Neural cell (in vitro differentiated cells): ENCODE measurements at regions not wholly inside any gene's neighbourhood (a gene's known extent, or its start where the extent isn't known, plus 50 kb on each side); places are given as distances from the start of the nearest gene placed in this dataset.

Experiments used
- H2AFZ ChIP-seq: fragments of 200-600, 300-800 bp; sonication (generic), shearing (Covaris generic); 2 replicates; pipeline ENCODE4 v1.6.0; 2014; ENCODE audit warnings: low read depth, mild to moderate bottlenecking, antibody characterized with exemption, low read length, moderate library complexity
- H3F3A ChIP-seq: fragments of 200-600 bp; shearing (Covaris generic); 2 replicates; pipeline ENCODE4 v1.6.1; 2016; ENCODE audit warnings: mild to moderate bottlenecking, moderate library complexity, mixed read lengths, antibody characterized with exemption, low read length; ENCODE audit not compliant: insufficient read depth, poor library complexity, severe bottlenecking
- H3K27ac ChIP-seq: fragments of 200-600, 300-800 bp; sonication (generic), shearing (Covaris generic); 2 replicates; pipeline ENCODE4 v1.5.1; 2014; ENCODE audit warnings: mild to moderate bottlenecking, low read length, moderate library complexity
- H3K27me3 ChIP-seq: fragments of 300-800, 200-600 bp; sonication (generic), shearing (Covaris generic); 2 replicates; pipeline ENCODE4 v1.6.0; 2014; ENCODE audit warnings: mild to moderate bottlenecking, low read depth, low read length, moderate library complexity; ENCODE audit not compliant: insufficient read depth
- H3K36me3 ChIP-seq: fragments of 300-800, 200-600 bp; sonication (generic), shearing (Covaris generic); 2 replicates; pipeline ENCODE4 v1.5.1; 2014; ENCODE audit warnings: mild to moderate bottlenecking, antibody characterized with exemption, low read length, moderate library complexity; ENCODE audit not compliant: insufficient read depth
- H3K4me2 ChIP-seq: fragments of 300-800, 200-600 bp; sonication (generic), shearing (Covaris generic); 2 replicates; pipeline ENCODE4 v1.6.0; 2014; ENCODE audit warnings: mild to moderate bottlenecking, low read length
- H3K4me3 ChIP-seq: fragments of 300-800, 200-600 bp; sonication (generic), shearing (Covaris generic); 2 replicates; pipeline ENCODE4 v1.5.1; 2014; ENCODE audit warnings: mild to moderate bottlenecking, low read length, moderate library complexity
- H3K79me2 ChIP-seq: fragments of 200-600 bp; shearing (Covaris generic); replicated peaks from 2 replicates; pipeline ENCODE4 v1.6.0; 2014; ENCODE audit warnings: mild to moderate bottlenecking, low read length, moderate library complexity; ENCODE audit not compliant: insufficient read depth
- H3K9ac ChIP-seq: fragments of 300-800, 200-600 bp; sonication (generic), shearing (Covaris generic); 2 replicates; pipeline ENCODE4 v1.6.1; 2016; ENCODE audit warnings: mild to moderate bottlenecking, low read length, mixed read lengths
- H3K9me2 ChIP-seq: fragments of 200-600 bp; shearing (Covaris generic); 2 replicates; pipeline ENCODE4 v1.6.1; 2016; ENCODE audit warnings: mild to moderate bottlenecking, low read length, mixed read lengths; ENCODE audit not compliant: insufficient read depth
- H3K9me3 ChIP-seq: fragments of 200-600, 300-800 bp; sonication (generic), shearing (Covaris generic); 2 replicates; pipeline ENCODE4 v1.6.1; 2016; ENCODE audit warnings: mild to moderate bottlenecking, mixed run types, low read length, moderate library complexity, mixed read lengths
- H4K20me1 ChIP-seq: fragments of 200-600 bp; shearing (Covaris generic); 2 replicates; pipeline ENCODE4 v1.6.1; 2016; ENCODE audit warnings: mild to moderate bottlenecking, mixed run types; ENCODE audit not compliant: insufficient read depth
- CTCF ChIP-seq: fragments of 450-650 bp; IDR thresholded peaks from 2 replicates; pipeline ENCODE4 v1.5.1; 2014; ENCODE audit warnings: antibody characterized with exemption, mild to moderate bottlenecking, moderate library complexity; ENCODE audit not compliant: poor library complexity, severe bottlenecking
- EP300 ChIP-seq: fragments of 450-650 bp; conservative IDR thresholded peaks from 2 replicates; pipeline ENCODE4 v1.6.1; 2014; ENCODE audit warnings: antibody characterized with exemption, mild to moderate bottlenecking, moderate library complexity; ENCODE audit not compliant: poor library complexity, severe bottlenecking
- EZH2 ChIP-seq: fragments of 200-600, 300-800 bp; shearing (Covaris generic), sonication (generic); IDR thresholded peaks from 2 replicates; pipeline ENCODE4 v1.6.1; 2014; ENCODE audit warnings: antibody characterized with exemption, low read length, borderline replicate concordance, mild to moderate bottlenecking; ENCODE audit not compliant: insufficient read depth, poor library complexity, severe bottlenecking
- MXI1 ChIP-seq: fragments of 450-650 bp; conservative IDR thresholded peaks from 2 replicates; pipeline ENCODE4 v1.6.1; 2014; ENCODE audit warnings: antibody characterized with exemption, mild to moderate bottlenecking; ENCODE audit not compliant: poor library complexity, severe bottlenecking
- POLR2AphosphoS5 ChIP-seq: IDR thresholded peaks from 2 replicates; pipeline ENCODE4 v1.6.1; 2012
- RAD21 ChIP-seq: fragments of 450-650 bp; conservative IDR thresholded peaks from 2 replicates; pipeline ENCODE4 v1.6.1; 2014; ENCODE audit warnings: antibody characterized with exemption, mild to moderate bottlenecking, moderate library complexity
- REST ChIP-seq: IDR thresholded peaks from 2 replicates; pipeline ENCODE4 v1.6.1; 2012; ENCODE audit warnings: borderline replicate concordance
- SMC3 ChIP-seq: fragments of 450-650 bp; conservative IDR thresholded peaks from 2 replicates; pipeline ENCODE4 v1.6.1; 2014; ENCODE audit warnings: antibody characterized with exemption, mild to moderate bottlenecking, moderate library complexity; ENCODE audit not compliant: poor library complexity
- TAF1 ChIP-seq: IDR thresholded peaks from 2 replicates; pipeline ENCODE4 v1.6.1; 2012; ENCODE audit warnings: low read depth

- Histone ChIP-seq H3F3A (no peaks in the 10 kb centered on the region), H4K20me1 (no peaks in the 10 kb centered on the region), H3K4me3 (no peak overlapping the region), H3K79me2 (no peaks in the 10 kb centered on the region), H3K4me2 (no peak overlapping the region), H3K27ac (no peak overlapping the region), H2AFZ (no peak overlapping the region), H3K36me3 (no peaks in the 10 kb centered on the region), H3K27me3 (no peaks in the 10 kb centered on the region), H3K9me3 (no peaks in the 10 kb centered on the region), H3K9ac (no peak overlapping the region), H3K9me2 (no peaks in the 10 kb centered on the region)
- TF ChIP-seq EP300 (no peak), CTCF (no peak), TAF1 (no peak), REST (no peak), SMC3 (no peak), MXI1 (no peak), EZH2 (no peak), POLR2AphosphoS5 (no peak), RAD21 (no peak)
Measured at GRCh38 chr11:109184376-109184775, 237.6 kb upstream of the C11orf87 start.

- H3K27ac ChIP-seq: no peak overlapping the region
- H3K9me2 ChIP-seq: no peaks in the 10 kb centered on the region
- H3K9ac ChIP-seq: no peak overlapping the region
- TF ChIP-seq CTCF: no peak
- no peak for TF ChIP-seq RAD21
- no peak for TF ChIP-seq TAF1
- no peak for TF ChIP-seq POLR2AphosphoS5
- no peak for TF ChIP-seq EZH2
- no peak for TF ChIP-seq SMC3
- TF ChIP-seq MXI1: no peak
- TF ChIP-seq REST: no peak
- TF ChIP-seq EP300: no peak
- no peaks in the 10 kb centered on the region for H4K20me1 ChIP-seq
- H3K27me3 ChIP-seq: no peaks in the 10 kb centered on the region
- H2AFZ ChIP-seq: no peak overlapping the region
- no peak overlapping the region for H3K4me2 ChIP-seq
- no peak overlapping the region for H3K4me3 ChIP-seq
- H3F3A ChIP-seq: no peaks in the 10 kb centered on the region
- H3K9me3 ChIP-seq: no peaks in the 10 kb centered on the region
- no peaks in the 10 kb centered on the region for H3K79me2 ChIP-seq
- H3K36me3 ChIP-seq: no peaks in the 10 kb centered on the region
Measured at GRCh38 chr11:109192864-109193263, 229.1 kb upstream of the C11orf87 start.
